CD4-positive, alpha-beta T cell (primary cell): ENCODE measurements at regions not wholly inside any gene's neighbourhood (a gene's known extent, or its start where the extent isn't known, plus 50 kb on each side); places are given as distances from the start of the nearest gene placed in this dataset.

Source experiments
- ATAC-seq: fragments of 200-7000 bp; cut with Tn5 transposase; one replicate; pipeline ENCODE4 v1.10.0; 2022; ENCODE audit warnings: mild to moderate bottlenecking; ENCODE audit not compliant: poor library complexity
- CTCF ChIA-PET: fragments of 350-600 bp; sonication (Branson Sonifier 250); formaldehyde crosslinking; loops from one replicate; lab custom pipeline; 2021; ENCODE audit warnings: antibody characterized with exemption, inconsistent platforms; lab: Charles Lee
- POLR2A ChIA-PET: fragments of 350-600 bp; sonication (Branson Sonifier 250); formaldehyde crosslinking; loops from one replicate; lab custom pipeline; 2021; ENCODE audit warnings: antibody characterized with exemption, inconsistent platforms; lab: Charles Lee
- DNase-seq, 14 experiments: peaks; one replicate each; pipeline ENCODE4 v3.0.0-alpha.2; 2013 to 2020; ENCODE audit warnings: mixed read lengths in 2 of 14
- H3K27ac ChIP-seq, 2 donors: one replicate each; pipeline versions ENCODE4 v1.5.1 to v1.7.0; 2013; ENCODE audit warnings: low read length in 2 of 2, low read depth in 1 of 2, mild to moderate bottlenecking in 1 of 2
- H3K27me3 ChIP-seq, 2 experiments: 1 replicate in 1 of 2; 2 replicates in 1 of 2; pipeline versions ENCODE4 v1.6.1 to v1.7.0; 2013; ENCODE audit warnings: low read length in 2 of 2, control low read depth in 1 of 2, mild to moderate bottlenecking in 1 of 2, moderate library complexity in 1 of 2; ENCODE audit not compliant: insufficient read depth in 2 of 2, control insufficient read depth in 1 of 2
- H3K36me3 ChIP-seq: one replicate; pipeline ENCODE4 v1.6.1; 2013; ENCODE audit warnings: low read length, control low read depth; ENCODE audit not compliant: insufficient read depth
- H3K4me1 ChIP-seq: one replicate; pipeline ENCODE4 v1.6.1; 2013; ENCODE audit warnings: low read length, control low read depth; ENCODE audit not compliant: insufficient read depth
- H3K4me3 ChIP-seq: one replicate; pipeline ENCODE4 v1.5.1; 2013; ENCODE audit warnings: mild to moderate bottlenecking, low read length, moderate library complexity
- H3K9me3 ChIP-seq, 2 experiments: 1 replicate in 1 of 2; 2 replicates in 1 of 2; pipeline versions ENCODE4 v1.6.1 to v1.7.0; 2013; ENCODE audit warnings: low read length in 2 of 2, mild to moderate bottlenecking in 2 of 2, control low read depth in 1 of 2, moderate library complexity in 1 of 2; ENCODE audit not compliant: control insufficient read depth in 1 of 2, insufficient read depth in 1 of 2
- H3K27ac Mint-ChIP-seq: one replicate; pipeline ENCODE4 v1.8.0; 2020; ENCODE audit warnings: mixed read lengths
- H3K27me3 Mint-ChIP-seq: one replicate; pipeline ENCODE4 v1.8.0; 2021; ENCODE audit warnings: mixed read lengths
- H3K36me3 Mint-ChIP-seq: one replicate; pipeline ENCODE4 v1.8.0; 2021; ENCODE audit warnings: low read depth, mixed read lengths
- H3K4me1 Mint-ChIP-seq: one replicate; pipeline ENCODE4 v1.8.0; 2021; ENCODE audit warnings: low read depth, mixed read lengths
- H3K4me3 Mint-ChIP-seq: one replicate; pipeline ENCODE4 v1.8.0; 2020; ENCODE audit warnings: mild to moderate bottlenecking, mixed read lengths
- H3K9me3 Mint-ChIP-seq: one replicate; pipeline ENCODE4 v1.8.0; 2020; ENCODE audit warnings: mixed read lengths
- CTCF ChIP-seq: fragments of 200-600 bp; IDR thresholded peaks from one replicate; pipeline ENCODE4 v1.8.0; 2022; ENCODE audit warnings: antibody characterized with exemption, mild to moderate bottlenecking
- intact Hi-C, 2 experiments: fragments of 100-400 bp; cut with DNase I in 1 of 2; cut with micrococcal nuclease in 1 of 2; formaldehyde crosslinking; loops; one replicate each; pipeline versions ENCODE4 v1.15.1 to v1.9.0; 2023 to 2025; cut with DNase I, micrococcal nuclease

GRCh38 chr18:37958499-37958898, 392.9 kb upstream of the CELF4 start:
- intact Hi-C loops: no loop called here
- Histone ChIP-seq H3K9me3 (peaks cover 0 to 8% of the 10 kb centered on the region in 2 experiments), H3K27ac (no peak overlapping the region), H3K4me3 (no peak overlapping the region), H3K4me1 (no peaks in the 10 kb centered on the region), H3K36me3 (no peaks in the 10 kb centered on the region), H3K27me3 (no peaks in the 10 kb centered on the region)
- H3K9me3 Mint-ChIP-seq: no peaks in the 10 kb centered on the region
- CTCF ChIA-PET: no interaction called here
- TF ChIP-seq CTCF: no peak
- H3K27me3 Mint-ChIP-seq: no peaks in the 10 kb centered on the region
- H3K4me3 Mint-ChIP-seq: no peak overlapping the region
- ATAC-seq (no peak), DNase-seq (no peak)
- no peaks in the 10 kb centered on the region for H3K36me3 Mint-ChIP-seq
- H3K27ac Mint-ChIP-seq: no peak overlapping the region
- POLR2A ChIA-PET: no interaction called here
- H3K4me1 Mint-ChIP-seq: no peaks in the 10 kb centered on the region

DNA sequence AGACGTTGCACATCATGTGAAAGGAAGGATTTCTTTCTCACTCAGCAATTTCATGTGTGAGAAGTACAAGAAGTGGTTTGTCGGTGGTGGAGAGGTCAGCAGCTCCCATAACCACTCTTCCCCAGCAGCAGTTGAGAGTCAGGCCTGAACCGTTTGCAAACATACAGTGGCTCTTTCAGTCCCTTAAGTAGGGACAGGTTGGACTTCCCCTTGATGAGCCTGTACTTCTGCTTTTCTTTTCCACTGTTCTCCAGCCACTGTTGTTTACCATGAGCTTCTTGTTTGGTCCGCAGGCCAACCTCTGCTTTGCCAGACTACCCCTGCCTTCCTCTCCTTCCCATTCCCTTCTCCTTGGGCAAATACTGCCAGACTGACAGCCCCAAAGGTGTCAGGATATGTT, 391.3 kb upstream of the CELF4 start:
- ATAC-seq: no peak

GRCh38 chr18:37956020-37956419, 390.4 kb upstream of the CELF4 start:
- POLR2A ChIA-PET: no interaction called here
- Histone ChIP-seq H3K27me3 (no peaks in the 10 kb centered on the region), H3K4me1 (no peaks in the 10 kb centered on the region), H3K9me3 (peaks cover 0 to 4% of the 10 kb centered on the region in 2 experiments), H3K27ac (no peak overlapping the region), H3K36me3 (no peaks in the 10 kb centered on the region), H3K4me3 (no peak overlapping the region)
- no peaks in the 10 kb centered on the region for H3K36me3 Mint-ChIP-seq
- H3K4me3 Mint-ChIP-seq: no peak overlapping the region
- H3K4me1 Mint-ChIP-seq: no peaks in the 10 kb centered on the region
- H3K27ac Mint-ChIP-seq: no peak overlapping the region
- TF ChIP-seq CTCF: no peak
- CTCF ChIA-PET: no interaction called here
- no peaks in the 10 kb centered on the region for H3K27me3 Mint-ChIP-seq
- intact Hi-C loops: no loop called here
- H3K9me3 Mint-ChIP-seq: no peaks in the 10 kb centered on the region
- DNase-seq (no peak), ATAC-seq (no peak)

More for the DNA sequence above, 391.3 kb upstream of the CELF4 start:
- DNase-seq: no peak
- no peak overlapping the region for H3K27ac ChIP-seq
- H3K36me3 Mint-ChIP-seq: no peaks in the 10 kb centered on the region
- no peak overlapping the region for H3K4me3 Mint-ChIP-seq
- TF ChIP-seq CTCF: no peak
- no peaks in the 10 kb centered on the region for H3K4me1 Mint-ChIP-seq
- no peaks in the 10 kb centered on the region for H3K27me3 Mint-ChIP-seq
- ChIA-PET POLR2A (no interaction called here), CTCF (no interaction called here)
- no peaks in the 10 kb centered on the region for H3K9me3 Mint-ChIP-seq
- no peaks in the 10 kb centered on the region for H3K36me3 ChIP-seq
- H3K4me1 ChIP-seq: no peaks in the 10 kb centered on the region
- intact Hi-C loops: no loop called here
- peaks cover 0 to 4% of the 10 kb centered on the region in 2 experiments for H3K9me3 ChIP-seq
- no peak overlapping the region for H3K27ac Mint-ChIP-seq
- no peaks in the 10 kb centered on the region for H3K27me3 ChIP-seq
- no peak overlapping the region for H3K4me3 ChIP-seq
